NB4 (cell line): ENCODE measurements at regions not wholly inside any gene's neighbourhood (a gene's known extent, or its start where the extent isn't known, plus 50 kb on each side); places are given as distances from the start of the nearest gene placed in this dataset.

ENCODE experiments used
- DNase-seq: peaks from one replicate; pipeline ENCODE4 v3.0.0; 2010; ENCODE audit warnings: low read depth
- H3K4me3 ChIP-seq: one replicate; pipeline ENCODE4 v1.5.1; 2011; ENCODE audit warnings: mild to moderate bottlenecking, low read depth, low read length, moderate library complexity
- CTCF ChIP-seq: IDR thresholded peaks from one replicate; pipeline ENCODE4 v1.5.1; 2012; ENCODE audit warnings: low read depth, low read length
- MAX ChIP-seq: IDR thresholded peaks from 2 replicates; pipeline ENCODE4 v1.6.1; 2011; ENCODE audit warnings: low read depth, low read length
- MYC ChIP-seq: IDR thresholded peaks from 2 replicates; pipeline ENCODE4 v1.6.1; 2011; ENCODE audit warnings: low read depth, low read length
- POLR2A ChIP-seq: IDR thresholded peaks from 2 replicates; pipeline ENCODE4 v1.6.1; 2011; ENCODE audit warnings: mild to moderate bottlenecking; ENCODE audit not compliant: insufficient read length; ENCODE audit errors: extremely low read depth

GRCh38 chr21:25300632-25301031 is 306.6 kb downstream of the MRPL39 start:
- TF ChIP-seq MAX, result no peak
- no peak for DNase-seq
- no peak overlapping the region for H3K4me3 ChIP-seq

GRCh38 chr21:25298512-25299491 is 308.5 kb downstream of the MRPL39 start:
- H3K4me3 ChIP-seq, result no peak overlapping the region
- peak; percentile 2 for DNase-seq
- no peak for TF ChIP-seq CTCF
- TF ChIP-seq MAX, result no peak
- no peak for TF ChIP-seq MYC
- TF ChIP-seq POLR2A, result no peak

GRCh38 chr21:25297117-25297516 is 310.2 kb downstream of the MRPL39 start:
- TF ChIP-seq MAX (no peak), MYC (no peak), CTCF (no peak), POLR2A (no peak)
- H3K4me3 ChIP-seq, result no peak overlapping the region
- DNase-seq, result no peak

- DNase-seq, result no peak
- no peak for TF ChIP-seq MYC
- no peak for TF ChIP-seq CTCF
- no peak for TF ChIP-seq MAX
- no peak for TF ChIP-seq POLR2A
- H3K4me3 ChIP-seq, result no peak overlapping the region
Measured at GRCh38 chr21:25296252-25296651, 311.0 kb downstream of the MRPL39 start.

GRCh38 chr21:25292396-25292795 is 314.9 kb downstream of the MRPL39 start:
- DNase-seq, result no peak
- H3K4me3 ChIP-seq, result no peak overlapping the region
- TF ChIP-seq MYC, result no peak
- no peak for TF ChIP-seq MAX
- TF ChIP-seq CTCF, result no peak
- TF ChIP-seq POLR2A, result no peak

- DNase-seq, result peak; percentile 30
- TF ChIP-seq MAX (no peak), POLR2A (no peak), CTCF (peak; percentile 46), MYC (no peak)
- no peak overlapping the region for H3K4me3 ChIP-seq
Measured at GRCh38 chr21:25283720-25284119, 323.6 kb downstream of the MRPL39 start.
